ENCODE measurements at regions not wholly inside any gene's neighbourhood (a gene's known extent, or its start where the extent isn't known, plus 50 kb on each side); places are given as distances from the start of the nearest gene placed in this dataset.

- no peaks in the 10 kb centered on the region for H3K27me3 ChIP-seq (ENCODE audit: insufficient read depth, poor library complexity, severe bottlenecking)
- H3K4me3 ChIP-seq (replicated peaks; ENCODE audit: insufficient read depth, low read length): no peak overlapping the region
- no peak overlapping the region for H3K27ac ChIP-seq (replicated peaks)
- DNase-seq (ENCODE audit: low read depth in 1 of 2, low spot score in 1 of 2): no peak
- TF ChIP-seq POLR2AphosphoS5 (IDR thresholded peaks at IDR 0.05; ENCODE audit: low read depth) (no peak), SPI1 (IDR thresholded peaks at IDR 0.05; ENCODE audit: borderline replicate concordance, low read depth) (no peak), GABPA (IDR thresholded peaks at IDR 0.05; ENCODE audit: low read depth) (no peak)
- TF ChIP-seq, protein P1, sequence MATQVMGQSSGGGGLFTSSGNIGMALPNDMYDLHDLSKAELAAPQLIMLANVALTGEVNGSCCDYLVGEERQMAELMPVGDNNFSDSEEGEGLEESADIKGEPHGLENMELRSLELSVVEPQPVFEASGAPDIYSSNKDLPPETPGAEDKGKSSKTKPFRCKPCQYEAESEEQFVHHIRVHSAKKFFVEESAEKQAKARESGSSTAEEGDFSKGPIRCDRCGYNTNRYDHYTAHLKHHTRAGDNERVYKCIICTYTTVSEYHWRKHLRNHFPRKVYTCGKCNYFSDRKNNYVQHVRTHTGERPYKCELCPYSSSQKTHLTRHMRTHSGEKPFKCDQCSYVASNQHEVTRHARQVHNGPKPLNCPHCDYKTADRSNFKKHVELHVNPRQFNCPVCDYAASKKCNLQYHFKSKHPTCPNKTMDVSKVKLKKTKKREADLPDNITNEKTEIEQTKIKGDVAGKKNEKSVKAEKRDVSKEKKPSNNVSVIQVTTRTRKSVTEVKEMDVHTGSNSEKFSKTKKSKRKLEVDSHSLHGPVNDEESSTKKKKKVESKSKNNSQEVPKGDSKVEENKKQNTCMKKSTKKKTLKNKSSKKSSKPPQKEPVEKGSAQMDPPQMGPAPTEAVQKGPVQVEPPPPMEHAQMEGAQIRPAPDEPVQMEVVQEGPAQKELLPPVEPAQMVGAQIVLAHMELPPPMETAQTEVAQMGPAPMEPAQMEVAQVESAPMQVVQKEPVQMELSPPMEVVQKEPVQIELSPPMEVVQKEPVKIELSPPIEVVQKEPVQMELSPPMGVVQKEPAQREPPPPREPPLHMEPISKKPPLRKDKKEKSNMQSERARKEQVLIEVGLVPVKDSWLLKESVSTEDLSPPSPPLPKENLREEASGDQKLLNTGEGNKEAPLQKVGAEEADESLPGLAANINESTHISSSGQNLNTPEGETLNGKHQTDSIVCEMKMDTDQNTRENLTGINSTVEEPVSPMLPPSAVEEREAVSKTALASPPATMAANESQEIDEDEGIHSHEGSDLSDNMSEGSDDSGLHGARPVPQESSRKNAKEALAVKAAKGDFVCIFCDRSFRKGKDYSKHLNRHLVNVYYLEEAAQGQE (IDR thresholded peaks at IDR 0.05; ENCODE audit: insufficient replicate concordance, low read depth): no peak
- TF ChIP-seq, protein P2, sequence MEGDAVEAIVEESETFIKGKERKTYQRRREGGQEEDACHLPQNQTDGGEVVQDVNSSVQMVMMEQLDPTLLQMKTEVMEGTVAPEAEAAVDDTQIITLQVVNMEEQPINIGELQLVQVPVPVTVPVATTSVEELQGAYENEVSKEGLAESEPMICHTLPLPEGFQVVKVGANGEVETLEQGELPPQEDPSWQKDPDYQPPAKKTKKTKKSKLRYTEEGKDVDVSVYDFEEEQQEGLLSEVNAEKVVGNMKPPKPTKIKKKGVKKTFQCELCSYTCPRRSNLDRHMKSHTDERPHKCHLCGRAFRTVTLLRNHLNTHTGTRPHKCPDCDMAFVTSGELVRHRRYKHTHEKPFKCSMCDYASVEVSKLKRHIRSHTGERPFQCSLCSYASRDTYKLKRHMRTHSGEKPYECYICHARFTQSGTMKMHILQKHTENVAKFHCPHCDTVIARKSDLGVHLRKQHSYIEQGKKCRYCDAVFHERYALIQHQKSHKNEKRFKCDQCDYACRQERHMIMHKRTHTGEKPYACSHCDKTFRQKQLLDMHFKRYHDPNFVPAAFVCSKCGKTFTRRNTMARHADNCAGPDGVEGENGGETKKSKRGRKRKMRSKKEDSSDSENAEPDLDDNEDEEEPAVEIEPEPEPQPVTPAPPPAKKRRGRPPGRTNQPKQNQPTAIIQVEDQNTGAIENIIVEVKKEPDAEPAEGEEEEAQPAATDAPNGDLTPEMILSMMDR (IDR thresholded peaks at IDR 0.05; ENCODE audit: insufficient read depth, low read length): no peak
These were observed 363.7 kb downstream of the BMPER start for GRCh38 chr7:34269084-34269483.

DNA sequence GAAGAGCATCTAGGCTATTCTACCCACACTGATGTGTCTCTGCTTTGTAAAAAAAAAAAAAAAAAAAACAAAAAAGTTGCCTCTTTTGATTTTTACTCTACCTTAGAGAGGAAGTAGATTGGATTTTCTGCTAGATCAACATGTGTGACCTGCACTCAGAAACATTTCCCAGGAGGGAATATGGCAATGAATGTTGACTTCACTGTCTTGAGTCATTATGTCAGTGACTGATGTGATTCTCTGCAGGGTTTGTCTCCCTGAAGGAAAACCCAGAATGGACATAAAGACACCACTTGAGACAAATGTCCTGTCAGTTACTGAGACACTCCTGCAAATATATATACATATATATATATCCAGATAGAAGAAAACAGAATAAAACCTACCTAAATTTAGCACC is 370.3 kb downstream of the BMPER start:
- H3K4me3 ChIP-seq (replicated peaks; ENCODE audit: insufficient read depth, low read length): no peak overlapping the region
- DNase-seq (ENCODE audit: low read depth in 1 of 2, low spot score in 1 of 2): no peak
- no peak overlapping the region for H3K27ac ChIP-seq (replicated peaks)
- no peaks in the 10 kb centered on the region for H3K27me3 ChIP-seq (ENCODE audit: insufficient read depth, poor library complexity, severe bottlenecking)
- TF ChIP-seq, protein P1 (IDR thresholded peaks at IDR 0.05; ENCODE audit: insufficient replicate concordance, low read depth): no peak
- TF ChIP-seq POLR2AphosphoS5 (IDR thresholded peaks at IDR 0.05; ENCODE audit: low read depth) (no peak), SPI1 (IDR thresholded peaks at IDR 0.05; ENCODE audit: borderline replicate concordance, low read depth) (no peak), GABPA (IDR thresholded peaks at IDR 0.05; ENCODE audit: low read depth) (no peak)
- TF ChIP-seq, protein P2 (IDR thresholded peaks at IDR 0.05; ENCODE audit: insufficient read depth, low read length): no peak

DNA sequence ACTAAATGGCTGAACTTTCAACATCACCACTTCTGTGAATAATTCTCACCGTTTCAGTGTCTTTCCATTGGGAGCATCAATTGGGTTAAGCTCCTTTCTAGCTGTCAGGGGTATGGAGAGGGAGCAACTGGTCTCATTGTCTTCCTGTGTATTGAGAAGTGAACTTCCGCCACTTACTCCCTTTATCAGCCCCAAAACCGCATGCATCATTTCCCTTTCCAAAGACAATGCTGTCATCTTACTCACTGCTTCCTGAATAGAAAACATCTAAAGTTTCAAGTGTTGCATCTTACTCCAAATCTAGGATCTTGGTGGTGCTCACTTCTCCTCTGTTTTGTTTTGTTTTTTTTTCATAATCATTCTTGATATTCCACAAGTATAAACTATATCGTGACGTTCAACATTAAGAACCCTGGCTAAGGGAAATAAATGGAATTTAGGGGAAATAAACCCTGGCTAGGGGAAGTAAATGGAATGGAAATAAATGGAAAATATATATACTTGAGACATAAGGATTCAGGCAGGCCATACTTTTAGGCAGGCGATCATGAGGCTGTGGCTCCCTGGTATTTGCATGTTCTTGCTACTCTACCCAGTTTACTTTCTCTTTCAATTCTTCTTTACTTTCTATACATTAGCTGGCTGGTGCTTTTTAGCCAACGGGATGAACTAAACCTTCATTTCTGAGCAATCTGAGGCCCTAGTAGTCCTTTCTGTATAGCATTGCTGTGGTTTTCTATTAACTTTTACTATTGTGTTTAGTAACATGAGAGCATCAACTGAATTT is 371.9 kb downstream of the BMPER start:
- H3K27me3 ChIP-seq (ENCODE audit: insufficient read depth, poor library complexity, severe bottlenecking): no peaks in the 10 kb centered on the region
- peak in 1 of 2 experiments; percentile 2 for DNase-seq (ENCODE audit: low read depth in 1 of 2, low spot score in 1 of 2)
- no peak overlapping the region for H3K27ac ChIP-seq (replicated peaks)
- TF ChIP-seq, protein P1 (IDR thresholded peaks at IDR 0.05; ENCODE audit: insufficient replicate concordance, low read depth): no peak
- TF ChIP-seq, protein P2 (IDR thresholded peaks at IDR 0.05; ENCODE audit: insufficient read depth, low read length): no peak
- TF ChIP-seq GABPA (IDR thresholded peaks at IDR 0.05; ENCODE audit: low read depth): no peak
- TF ChIP-seq SPI1 (IDR thresholded peaks at IDR 0.05; ENCODE audit: borderline replicate concordance, low read depth): no peak
- TF ChIP-seq POLR2AphosphoS5 (IDR thresholded peaks at IDR 0.05; ENCODE audit: low read depth): no peak
- H3K4me3 ChIP-seq (replicated peaks; ENCODE audit: insufficient read depth, low read length): no peak overlapping the region

All from HL-60 (cell line).